ENCODE measurements at regions not wholly inside any gene's neighbourhood (a gene's known extent, or its start where the extent isn't known, plus 50 kb on each side); places are given as distances from the start of the nearest gene placed in this dataset.
"Not testable (repeated sequence)": the region's sequence is repeated elsewhere in the genome, so short reads cannot be mapped to it uniquely, and the experiment has no call there.

GRCh38 chr9:41787951-41788350 is 341.3 kb downstream of the CNTNAP3B start:
- DNase-seq; H3K27ac ChIP-seq; H3K9me3 ChIP-seq; H3K27me3 ChIP-seq; intact Hi-C loops (cut with DNase I); H3K4me1 ChIP-seq; ATAC-seq; H3K4me3 ChIP-seq; H3K36me3 ChIP-seq (replicated peaks in 1 of 2; ENCODE audit: insufficient read depth in 1 of 2, low read depth in 2 of 2): not testable (repeated sequence)
- 38 to 41% methylated on average over 1 of the region's 1 CpG for WGBS, 2 donors

GRCh38 chr9:41787270-41787669 is 342.0 kb downstream of the CNTNAP3B start:
- H3K27ac ChIP-seq; H3K4me1 ChIP-seq; H3K27me3 ChIP-seq; intact Hi-C loops (cut with DNase I); H3K36me3 ChIP-seq (replicated peaks in 1 of 2; ENCODE audit: insufficient read depth in 1 of 2, low read depth in 2 of 2); H3K4me3 ChIP-seq; DNase-seq; H3K9me3 ChIP-seq; ATAC-seq: not testable (repeated sequence)
- WGBS, 2 donors = 100% methylated on average over 1 of the region's 3 CpGs; no CpG with 5 or more reads in 1 of the 2 donors

GRCh38 chr9:41784006-41784405 is 345.2 kb downstream of the CNTNAP3B start:
- H3K36me3 ChIP-seq (replicated peaks in 1 of 2; ENCODE audit: insufficient read depth in 1 of 2, low read depth in 2 of 2); H3K27ac ChIP-seq; H3K4me3 ChIP-seq; H3K27me3 ChIP-seq; H3K4me1 ChIP-seq; ATAC-seq; intact Hi-C loops (cut with DNase I); H3K9me3 ChIP-seq: not testable (repeated sequence)
- DNase-seq = peak in 3 of 4 donors; percentile 18 to 47 (median 34)
- 51 to 62% methylated on average over 7 to 8 of the region's 9 CpGs for WGBS, 2 donors

- H3K4me1 ChIP-seq; DNase-seq; H3K27ac ChIP-seq; H3K27me3 ChIP-seq; H3K9me3 ChIP-seq; ATAC-seq; H3K4me3 ChIP-seq; H3K36me3 ChIP-seq (replicated peaks in 1 of 2; ENCODE audit: insufficient read depth in 1 of 2, low read depth in 2 of 2); intact Hi-C loops (cut with DNase I): not testable (repeated sequence)
- 93 to 97% methylated on average over 8 to 24 of the region's 29 CpGs for WGBS, 2 donors
Observed at GRCh38 chr9:41783070-41783810, 346.0 kb downstream of the CNTNAP3B start.

- intact Hi-C loops (cut with DNase I); ATAC-seq; H3K9me3 ChIP-seq; H3K36me3 ChIP-seq (replicated peaks in 1 of 2; ENCODE audit: insufficient read depth in 1 of 2, low read depth in 2 of 2); H3K27ac ChIP-seq; H3K4me1 ChIP-seq; H3K4me3 ChIP-seq; H3K27me3 ChIP-seq; DNase-seq: not testable (repeated sequence)
- WGBS, 2 donors = 86 to 87% methylated on average over 2 of the region's 2 CpGs
Observed at GRCh38 chr9:41781899-41782298, 347.3 kb downstream of the CNTNAP3B start.

- H3K36me3 ChIP-seq (replicated peaks in 1 of 2; ENCODE audit: insufficient read depth in 1 of 2, low read depth in 2 of 2); H3K4me3 ChIP-seq; ATAC-seq; H3K4me1 ChIP-seq; H3K27ac ChIP-seq; H3K27me3 ChIP-seq; intact Hi-C loops (cut with DNase I); H3K9me3 ChIP-seq: not testable (repeated sequence)
- WGBS, 2 donors = 15 to 63% methylated on average over 6 to 11 of the region's 17 CpGs
- peak; percentile 15 to 62 (median 32) for DNase-seq
Observed at GRCh38 chr9:41779897-41780406, 349.3 kb downstream of the CNTNAP3B start.

- ATAC-seq; intact Hi-C loops (cut with DNase I); H3K4me3 ChIP-seq; DNase-seq; H3K27me3 ChIP-seq; H3K36me3 ChIP-seq (replicated peaks in 1 of 2; ENCODE audit: insufficient read depth in 1 of 2, low read depth in 2 of 2); H3K9me3 ChIP-seq; H3K4me1 ChIP-seq; H3K27ac ChIP-seq: not testable (repeated sequence)
- WGBS, 2 donors = 78 to 84% methylated on average over 13 to 15 of the region's 15 CpGs
Observed at GRCh38 chr9:41779192-41779591, 350.0 kb downstream of the CNTNAP3B start.

- 89 to 100% methylated on average over 8 to 36 of the region's 38 CpGs for WGBS, 2 donors
- intact Hi-C loops (cut with DNase I); H3K27me3 ChIP-seq; ATAC-seq; H3K9me3 ChIP-seq; H3K27ac ChIP-seq; H3K4me1 ChIP-seq; DNase-seq; H3K36me3 ChIP-seq (replicated peaks in 1 of 2; ENCODE audit: insufficient read depth in 1 of 2, low read depth in 2 of 2); H3K4me3 ChIP-seq: not testable (repeated sequence)
Observed at GRCh38 chr9:41778535-41779071, 350.6 kb downstream of the CNTNAP3B start.

- intact Hi-C loops (cut with DNase I); ATAC-seq; H3K27ac ChIP-seq; H3K4me3 ChIP-seq; H3K4me1 ChIP-seq; DNase-seq; H3K9me3 ChIP-seq; H3K27me3 ChIP-seq; H3K36me3 ChIP-seq (replicated peaks in 1 of 2; ENCODE audit: insufficient read depth in 1 of 2, low read depth in 2 of 2): not testable (repeated sequence)
- WGBS, 2 donors = 75 to 90% methylated on average over 2 to 4 of the region's 10 CpGs
Observed at GRCh38 chr9:41777536-41777935, 351.7 kb downstream of the CNTNAP3B start.

- intact Hi-C loops (cut with DNase I); ATAC-seq; H3K36me3 ChIP-seq (replicated peaks in 1 of 2; ENCODE audit: insufficient read depth in 1 of 2, low read depth in 2 of 2); H3K4me3 ChIP-seq; H3K27me3 ChIP-seq; H3K4me1 ChIP-seq; H3K27ac ChIP-seq; H3K9me3 ChIP-seq: not testable (repeated sequence)
- 70% methylated on average over 2 of the region's 7 CpGs; no CpG with 5 or more reads in 1 of the 2 donors for WGBS, 2 donors
- peak in 1 of 4 donors; percentile 20 for DNase-seq
Observed at GRCh38 chr9:41772541-41772940, 356.7 kb downstream of the CNTNAP3B start.

GRCh38 chr9:41771693-41772092 is 357.5 kb downstream of the CNTNAP3B start:
- DNase-seq; intact Hi-C loops (cut with DNase I); ATAC-seq: not testable (repeated sequence)

GRCh38 chr9:41754822-41755221 is 374.4 kb downstream of the CNTNAP3B start:
- ATAC-seq; intact Hi-C loops (cut with DNase I); H3K4me1 ChIP-seq; H3K4me3 ChIP-seq; H3K36me3 ChIP-seq (replicated peaks in 1 of 2; ENCODE audit: insufficient read depth in 1 of 2, low read depth in 2 of 2); H3K27me3 ChIP-seq; H3K27ac ChIP-seq; H3K9me3 ChIP-seq; DNase-seq: not testable (repeated sequence)
- 72% methylated on average over 6 of the region's 9 CpGs; no CpG with 5 or more reads in 1 of the 2 donors for WGBS, 2 donors

More at GRCh38 chr9:41771693-41772092, 357.5 kb downstream of the CNTNAP3B start:
- not testable (repeated sequence) for H3K4me3 ChIP-seq; H3K4me1 ChIP-seq; H3K27ac ChIP-seq; H3K27me3 ChIP-seq; H3K36me3 ChIP-seq (replicated peaks in 1 of 2; ENCODE audit: insufficient read depth in 1 of 2, low read depth in 2 of 2); H3K9me3 ChIP-seq
- 60% methylated on average over 4 of the region's 12 CpGs; no CpG with 5 or more reads in 1 of the 2 donors for WGBS, 2 donors
